Middle frontal gyrus (tissue), 1 donor: ENCODE measurements at regions not wholly inside any gene's neighbourhood (a gene's known extent, or its start where the extent isn't known, plus 50 kb on each side); places are given as distances from the start of the nearest gene placed in this dataset.
A peak's percentile ranks its signal among the peaks of the same experiment; 100 is the strongest.
"Not testable (repeated sequence)": the region's sequence is repeated elsewhere in the genome, so short reads cannot be mapped to it uniquely, and the experiment has no call there.

Experiments used
- DNase-seq: peaks from one replicate; pipeline ENCODE4 v3.0.0-alpha.2; 2015; ENCODE audit warnings: low spot score; ENCODE audit errors: extremely low spot score

DNA sequence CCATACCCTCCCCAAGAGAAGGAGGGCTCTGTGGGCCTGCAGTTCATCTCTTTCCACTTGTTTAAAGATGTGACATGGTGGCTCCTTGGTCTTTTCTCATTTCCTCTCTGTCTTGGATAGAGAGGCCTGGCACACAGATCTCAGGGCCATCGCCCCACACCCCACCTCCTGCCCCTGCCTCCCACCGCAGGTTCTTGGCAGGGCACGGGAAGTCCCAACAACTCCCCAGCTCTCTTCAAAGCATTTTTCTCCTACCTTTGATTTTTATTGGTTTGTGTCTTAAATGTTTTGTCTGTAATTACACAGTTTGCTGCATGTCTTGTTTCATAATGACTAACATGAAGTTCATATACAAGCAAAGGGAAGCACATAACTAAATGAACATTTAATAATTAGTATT lies 178.5 kb upstream of the MSX2 start:
- DNase-seq, result no peak

DNA sequence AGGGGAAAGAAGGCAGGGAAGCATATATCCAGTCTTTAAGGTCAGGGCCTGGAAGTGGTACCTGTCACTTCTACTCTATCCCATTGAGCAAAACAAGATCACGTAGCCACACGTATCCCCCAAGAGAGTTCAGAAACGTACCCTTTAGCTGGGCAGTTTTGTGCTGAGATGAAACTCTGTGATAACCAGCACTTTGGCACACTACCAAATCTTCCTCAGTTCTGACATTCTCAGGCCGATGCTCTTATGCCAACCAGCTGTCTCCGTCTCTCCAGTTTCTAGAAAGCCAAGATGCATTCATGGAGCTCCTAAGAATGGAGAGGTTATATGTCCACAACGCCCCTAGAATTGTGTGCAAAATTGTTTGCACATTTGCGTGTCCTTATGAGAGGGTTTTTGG lies 176.6 kb upstream of the MSX2 start:
- DNase-seq, result no peak

DNA sequence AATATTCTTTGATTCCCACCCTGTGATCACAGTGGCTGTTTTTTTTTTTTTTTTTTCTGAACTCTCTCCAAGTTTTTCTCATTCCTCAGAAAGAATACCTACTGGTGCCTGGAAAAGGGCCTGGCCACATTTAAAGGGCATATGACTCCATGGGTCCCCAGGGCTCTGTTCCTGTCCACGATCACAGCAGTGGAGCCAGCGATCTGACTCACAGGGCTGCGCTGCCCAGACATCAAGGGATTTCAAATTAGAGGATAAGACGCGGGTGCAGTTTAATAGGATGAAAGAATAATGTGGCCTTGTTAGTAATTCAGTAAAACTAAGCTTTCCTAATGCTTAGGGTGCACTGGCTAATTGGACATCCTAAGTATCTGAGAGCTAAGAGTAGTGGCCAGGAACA lies 175.1 kb upstream of the MSX2 start:
- DNase-seq, result no peak

DNA sequence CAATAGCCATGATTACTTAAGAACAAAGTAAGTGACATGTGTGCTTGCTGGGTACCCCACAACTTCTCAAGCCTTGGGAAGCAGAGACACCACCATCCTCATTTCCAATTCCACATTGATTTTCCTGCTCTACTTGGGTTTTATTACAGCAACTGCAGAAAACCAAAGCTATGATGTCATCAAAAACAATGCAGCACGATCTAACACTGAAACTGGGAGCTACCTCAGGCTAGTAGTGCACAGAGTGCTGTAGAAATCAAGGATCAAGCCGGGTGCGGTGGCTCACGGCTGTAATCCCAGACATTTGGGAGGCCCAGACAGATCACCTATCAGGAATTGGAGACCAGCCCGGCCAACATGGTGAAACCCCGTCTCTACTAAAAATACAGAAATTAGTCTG lies 174.4 kb upstream of the MSX2 start:
- no peak for DNase-seq

DNA sequence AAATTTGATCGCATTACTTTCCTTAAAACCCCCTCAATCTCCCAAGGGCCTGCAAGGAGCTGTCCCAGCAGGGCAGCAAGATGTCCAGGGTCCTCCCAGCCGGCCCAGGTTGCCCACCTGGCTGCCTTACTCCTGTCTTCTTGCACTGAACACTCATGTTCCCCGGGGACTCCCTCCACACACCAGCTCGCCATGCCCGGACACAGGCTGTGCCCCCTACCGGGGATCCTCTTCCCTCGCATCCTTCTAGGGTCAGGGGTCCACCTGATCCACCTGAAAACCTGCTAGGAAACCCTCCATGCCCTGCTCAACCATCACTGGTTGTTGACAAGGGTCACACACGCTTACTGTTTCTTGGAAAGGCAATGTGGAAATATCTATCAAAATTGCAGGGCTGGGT lies 172.0 kb upstream of the MSX2 start:
- no peak for DNase-seq

DNA sequence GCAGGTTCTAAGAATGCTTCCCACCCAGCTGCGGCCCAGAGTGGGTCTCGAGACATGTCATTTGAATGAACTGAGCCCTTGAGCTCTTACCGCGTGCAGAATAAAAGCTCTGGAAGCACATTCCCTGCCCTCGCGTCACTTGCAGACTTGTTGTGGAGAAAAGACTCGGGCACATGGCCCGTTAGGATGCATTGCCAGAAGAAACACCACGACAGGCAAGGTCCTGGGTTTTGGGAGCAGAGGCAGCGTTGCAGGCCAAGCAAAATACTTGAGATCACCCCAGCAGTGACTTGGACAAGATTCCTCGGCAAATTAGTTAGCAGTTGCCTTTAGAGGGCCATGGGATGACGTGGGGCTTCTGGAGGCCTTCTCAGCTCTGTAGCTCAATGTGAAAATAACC lies 170.8 kb upstream of the MSX2 start:
- no peak for DNase-seq

DNA sequence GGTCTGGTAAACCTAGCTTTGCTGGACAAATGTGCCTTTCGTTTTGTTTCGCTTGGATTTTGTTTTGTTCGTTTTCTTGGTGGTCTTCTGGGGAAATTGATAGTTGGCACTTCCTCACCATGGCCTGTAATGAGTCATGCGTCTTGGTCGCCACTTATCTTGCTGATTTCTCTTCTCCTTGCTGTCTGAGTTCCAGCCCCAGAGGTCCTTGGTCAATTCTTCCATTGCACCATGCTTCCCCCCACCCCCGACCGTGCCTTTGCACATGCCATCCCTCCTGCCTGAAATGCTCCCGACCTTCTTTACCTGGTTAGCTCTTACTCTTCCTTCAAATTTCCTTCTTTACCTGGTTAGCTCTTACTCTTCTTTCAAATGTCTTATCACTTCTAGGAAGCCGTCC lies 168.7 kb upstream of the MSX2 start:
- DNase-seq, result no peak

DNA sequence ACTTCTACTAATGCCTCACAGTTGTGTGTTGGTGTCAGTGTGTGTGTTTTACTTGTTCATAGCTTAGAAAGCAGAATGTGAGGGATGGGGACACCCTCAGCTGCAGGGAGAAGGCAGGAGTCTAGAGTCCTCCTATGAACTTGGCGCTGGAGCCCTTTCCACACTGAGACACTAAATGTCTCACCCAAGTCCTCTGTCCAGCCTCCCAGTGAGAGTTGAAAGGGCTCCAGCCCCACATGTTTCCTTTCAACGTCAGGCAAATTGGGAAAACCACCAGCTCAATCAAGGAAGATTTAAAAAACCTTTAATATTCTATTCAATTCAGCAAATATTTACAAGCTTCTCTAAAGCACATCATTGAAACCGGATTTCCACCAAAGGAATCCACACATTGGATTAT lies 167.6 kb upstream of the MSX2 start:
- no peak for DNase-seq

DNA sequence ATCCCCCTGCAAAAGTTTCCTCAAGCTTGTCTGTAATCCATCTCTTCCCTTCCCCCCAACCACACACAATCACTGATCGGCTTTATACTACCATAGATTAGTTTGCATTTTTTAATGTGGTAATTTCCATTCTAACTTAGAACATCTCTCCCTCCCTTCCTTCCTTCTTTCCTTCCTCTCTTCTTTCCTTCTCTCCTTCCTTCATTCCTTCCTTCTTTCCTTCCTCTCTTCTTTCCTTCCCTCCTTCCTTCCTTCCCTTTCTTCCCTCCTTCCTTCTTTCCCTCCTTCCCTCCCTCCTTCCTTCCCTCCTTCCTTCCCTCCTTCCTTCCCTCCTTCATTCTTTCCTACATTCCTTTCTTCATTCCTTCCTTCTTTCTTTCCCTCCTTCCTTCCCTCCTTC lies 166.2 kb upstream of the MSX2 start:
- no peak for DNase-seq

DNA sequence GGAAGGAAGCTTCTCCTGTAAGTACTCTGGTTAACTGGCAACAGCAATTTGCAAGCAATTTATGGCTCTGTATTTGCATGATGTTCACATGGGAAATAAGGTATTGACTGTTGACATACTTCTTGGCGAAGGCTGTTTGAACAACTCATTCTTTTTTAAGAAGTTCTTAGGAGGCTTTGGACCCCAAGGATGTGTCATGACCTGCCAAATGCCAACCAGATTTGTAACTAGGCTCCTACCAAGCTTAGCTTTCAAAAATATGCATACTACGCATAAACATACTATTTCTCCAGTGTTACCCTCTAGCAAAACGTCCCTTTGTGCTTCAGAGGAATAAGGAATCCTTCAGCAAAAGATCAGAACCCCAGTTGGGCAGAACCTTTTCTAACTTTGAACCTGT lies 165.2 kb upstream of the MSX2 start:
- no peak for DNase-seq

DNA sequence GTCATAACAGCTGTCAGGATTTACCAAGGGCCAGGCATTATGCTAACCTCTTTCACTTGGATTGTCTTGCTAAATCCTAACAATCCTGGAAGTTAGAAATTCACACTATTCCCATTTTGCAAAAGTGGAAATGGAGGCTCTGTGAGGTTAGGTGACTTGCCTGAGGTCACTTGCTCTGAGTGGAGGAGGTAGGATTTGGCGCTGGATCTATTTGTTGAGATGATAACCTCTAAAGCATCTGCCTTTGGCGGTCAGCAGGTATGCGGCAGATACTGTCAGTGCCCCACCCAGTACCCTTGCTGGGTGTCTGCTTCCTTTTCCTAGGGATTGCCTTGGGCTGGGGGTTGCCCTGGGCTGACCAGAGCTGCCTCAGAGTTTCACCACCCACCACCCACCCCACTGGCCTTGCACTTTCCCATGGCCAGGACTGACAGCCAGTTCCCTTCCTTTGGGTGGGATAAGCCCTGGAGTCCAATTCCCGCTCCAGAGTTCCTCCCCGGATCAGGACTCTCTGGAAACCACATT lies 164.8 kb upstream of the MSX2 start:
- DNase-seq, result no peak

DNA sequence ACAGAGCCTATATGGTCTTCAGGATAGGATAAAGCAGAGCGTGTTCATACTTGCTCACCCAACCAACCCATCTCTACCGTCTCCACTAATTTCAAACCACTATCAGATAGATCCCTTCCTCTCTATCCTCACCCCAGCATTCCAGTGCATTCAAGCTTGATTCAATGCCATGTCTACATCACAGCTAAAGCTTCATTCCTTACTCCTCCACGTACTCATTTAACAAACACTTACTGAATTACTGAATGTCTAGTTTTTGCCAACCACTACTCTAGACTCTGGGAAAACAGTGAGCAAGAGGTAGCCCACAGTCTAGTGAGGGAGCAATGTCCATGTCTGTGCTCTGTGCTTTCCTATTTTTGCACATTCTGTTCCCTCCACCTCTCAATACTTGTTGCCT lies 163.5 kb upstream of the MSX2 start:
- DNase-seq, result no peak

DNA sequence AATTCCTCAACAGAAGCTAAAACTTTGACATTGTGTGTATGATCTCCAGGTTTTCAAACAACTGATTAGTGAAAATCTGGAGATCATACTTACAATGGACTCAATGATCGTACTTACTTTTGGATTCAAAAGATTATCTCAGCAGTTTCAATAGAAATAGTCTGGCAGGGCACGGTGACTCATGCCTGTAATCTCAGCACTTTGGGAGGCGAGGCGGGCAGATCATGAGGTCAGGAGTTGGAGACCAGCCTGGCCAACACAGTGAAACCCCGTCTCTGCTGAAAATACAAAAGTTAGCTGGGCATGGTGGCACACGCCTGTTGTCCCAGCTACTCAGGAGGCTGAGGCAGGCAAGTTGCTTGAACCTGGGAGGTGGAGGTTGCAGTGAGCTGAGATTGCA lies 161.3 kb upstream of the MSX2 start:
- DNase-seq, result not testable (repeated sequence)

DNA sequence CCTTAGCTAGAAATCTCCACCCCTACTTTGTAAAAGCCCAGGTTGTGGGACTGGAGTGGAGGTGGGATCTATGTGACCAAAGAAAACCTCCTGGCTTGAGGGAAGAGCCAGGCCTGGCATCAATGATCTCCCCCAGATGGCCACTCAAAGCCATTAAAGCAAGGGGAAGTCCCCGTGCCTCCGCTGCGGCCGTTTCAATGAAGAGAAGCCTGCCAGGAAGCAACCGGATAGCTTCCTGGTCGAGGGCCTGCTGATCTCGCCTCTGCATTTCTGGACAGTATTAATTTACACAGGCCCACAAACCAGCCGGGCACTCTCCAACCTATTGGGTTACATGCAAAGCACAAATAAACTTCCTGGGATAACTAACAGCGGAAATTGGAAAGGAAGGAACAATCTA lies 160.5 kb upstream of the MSX2 start:
- DNase-seq, result no peak

DNA sequence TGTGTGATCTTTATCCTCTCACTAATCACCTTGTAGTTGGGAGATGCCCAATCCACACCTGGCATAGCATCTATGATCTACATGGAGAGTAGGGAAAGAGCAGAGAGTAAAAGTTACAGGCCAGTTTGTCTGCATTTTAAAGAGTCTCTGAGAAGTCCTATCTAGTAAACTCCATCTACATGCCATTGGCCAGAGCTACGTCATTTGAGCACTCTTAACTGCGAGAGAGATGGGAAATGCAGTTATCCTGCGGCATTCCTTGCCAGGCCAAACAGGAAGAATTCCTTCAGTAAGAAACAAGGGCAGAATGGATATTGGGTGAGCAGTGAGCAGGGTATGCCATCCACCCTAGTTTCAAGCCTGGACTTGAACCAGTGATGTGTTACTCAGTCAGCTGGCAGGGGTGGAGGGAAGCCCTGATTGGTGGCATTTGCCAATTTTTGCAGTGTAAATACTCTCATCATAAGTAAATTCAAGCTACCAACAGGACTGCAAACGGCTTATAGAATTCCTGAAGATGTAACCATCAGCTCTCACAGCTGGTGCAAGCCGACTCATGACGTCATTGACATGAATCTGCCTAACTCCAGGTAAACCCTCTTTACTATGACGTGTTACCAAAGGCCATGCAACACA lies 156.8 kb upstream of the MSX2 start:
- DNase-seq, result no peak

DNA sequence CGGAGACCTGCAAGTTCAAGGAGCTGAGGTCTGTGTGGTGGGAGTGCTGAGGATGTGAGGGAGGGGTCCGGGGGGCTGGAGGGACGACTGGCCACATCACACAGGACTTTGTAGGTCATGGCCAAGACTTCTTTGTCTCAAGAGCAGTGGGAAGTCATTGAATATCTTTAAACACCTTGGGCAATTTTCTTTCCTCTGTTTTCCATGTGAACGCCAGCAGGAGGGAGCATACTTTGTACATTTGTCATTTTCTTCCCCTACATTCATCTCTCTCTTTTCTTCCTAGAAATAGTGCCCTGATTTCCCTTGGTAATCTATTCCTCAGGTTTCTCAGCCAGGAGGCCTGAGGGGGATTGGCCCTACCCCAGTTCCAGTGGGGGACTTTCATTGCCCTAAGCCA lies 153.7 kb upstream of the MSX2 start:
- DNase-seq, result no peak

DNA sequence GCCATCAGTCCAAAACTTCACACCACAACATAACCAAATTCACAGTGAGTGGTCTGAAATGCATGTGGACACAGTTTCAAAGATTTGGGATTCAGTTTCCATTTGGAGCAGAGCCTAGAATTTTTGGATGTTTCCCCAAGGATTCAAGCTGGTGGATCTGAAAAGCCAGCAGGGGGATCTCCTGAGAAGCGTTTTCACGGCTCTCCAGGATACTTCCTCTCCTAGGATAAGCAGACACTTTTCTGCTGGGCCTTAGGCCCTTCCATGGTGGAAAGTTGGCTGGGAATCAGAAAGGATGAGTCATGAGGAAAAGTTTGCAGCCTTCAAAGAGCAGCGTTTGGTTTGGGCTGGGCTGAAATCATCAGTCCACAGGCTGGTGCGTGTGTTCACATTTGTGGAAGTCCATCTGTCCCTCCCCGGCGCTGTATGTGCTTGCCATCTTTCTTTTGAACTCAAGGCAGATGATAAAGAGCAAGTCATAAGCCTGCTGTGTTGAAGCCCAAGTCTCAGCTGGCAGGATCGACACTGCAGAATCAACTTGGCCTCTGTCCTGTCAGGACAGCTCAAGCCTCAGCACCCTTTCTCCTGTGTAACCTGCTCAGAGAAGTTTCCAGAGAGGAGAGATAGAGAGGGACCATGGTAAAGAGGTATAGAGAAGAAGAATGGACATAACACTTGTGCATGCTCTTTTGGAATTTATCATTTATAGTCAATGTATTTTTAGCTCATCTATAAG lies 152.6 kb upstream of the MSX2 start:
- peak; percentile 54 for DNase-seq

DNA sequence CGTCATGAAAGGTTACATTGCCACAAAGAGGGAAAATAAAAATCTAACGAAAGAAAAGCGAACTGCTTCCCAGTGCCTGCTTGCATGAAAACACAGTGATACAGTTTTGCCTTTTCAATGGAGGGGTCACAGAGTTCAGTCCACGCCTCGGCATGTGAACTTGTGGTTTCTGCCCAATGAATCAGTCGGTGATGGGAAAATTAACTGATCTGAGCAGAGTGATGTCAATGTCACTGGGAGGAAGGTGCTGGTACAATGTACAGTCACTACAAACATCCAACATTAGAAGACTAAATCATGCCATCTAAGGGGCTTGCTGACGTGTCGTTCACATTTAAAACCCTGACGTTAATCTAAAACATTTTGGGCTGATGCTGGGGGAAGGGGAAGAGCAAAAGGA lies 151.8 kb upstream of the MSX2 start:
- DNase-seq, result no peak

DNA sequence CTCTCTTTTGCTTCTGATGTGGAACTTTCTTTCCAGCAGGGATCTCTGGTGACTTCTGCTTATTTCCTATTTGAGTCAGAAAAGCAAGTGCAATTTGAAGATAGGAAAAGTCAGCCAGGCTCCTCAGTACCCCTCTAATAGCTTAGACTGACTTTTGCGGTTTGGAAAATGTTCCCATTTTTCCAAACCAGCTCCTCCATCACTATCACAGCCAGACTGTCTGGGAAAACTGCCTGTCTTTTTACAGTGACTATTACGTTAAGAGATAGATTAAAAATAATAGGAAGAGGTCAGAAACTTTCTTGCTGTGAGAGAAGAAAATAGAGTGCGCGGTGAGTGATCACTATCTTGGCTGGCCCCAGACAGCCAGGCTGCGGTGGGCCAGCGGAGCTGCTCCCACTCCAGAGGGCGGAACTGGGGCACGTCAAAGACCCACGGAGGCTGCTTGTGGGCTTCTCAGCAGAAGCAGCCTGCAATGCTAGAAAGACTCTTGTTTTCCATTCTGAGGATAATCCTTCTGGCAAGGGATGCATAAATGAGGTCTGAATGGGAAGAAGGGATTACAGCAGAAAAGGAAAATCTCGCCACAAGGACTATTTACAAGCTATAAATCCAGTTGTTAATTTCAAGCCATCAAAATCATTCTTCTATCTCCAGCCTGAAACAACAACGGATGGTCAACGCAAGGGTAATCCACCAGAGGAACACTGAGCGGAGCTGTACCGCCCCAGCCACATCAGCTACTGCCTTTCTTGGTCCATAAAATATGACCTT lies 151.0 kb upstream of the MSX2 start:
- no peak for DNase-seq

DNA sequence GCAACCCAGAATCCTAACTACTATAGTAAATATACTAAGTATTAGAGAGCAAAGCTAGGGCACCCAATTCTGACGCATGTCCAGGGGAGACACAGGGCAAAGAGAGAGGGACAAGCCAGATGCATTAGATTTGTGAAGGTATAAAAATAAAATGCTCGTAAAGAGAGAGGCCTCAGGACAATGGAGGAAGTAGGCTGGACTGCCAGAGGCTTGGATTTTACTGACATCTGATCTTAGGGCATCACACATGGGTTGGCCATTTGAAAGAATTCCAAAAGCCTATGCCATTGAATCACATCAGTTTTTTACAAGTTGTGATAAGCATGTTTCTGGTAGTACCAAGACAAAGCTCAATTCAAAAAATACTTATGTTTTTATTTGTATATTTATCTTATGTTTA lies 149.3 kb upstream of the MSX2 start:
- DNase-seq, result no peak

DNA sequence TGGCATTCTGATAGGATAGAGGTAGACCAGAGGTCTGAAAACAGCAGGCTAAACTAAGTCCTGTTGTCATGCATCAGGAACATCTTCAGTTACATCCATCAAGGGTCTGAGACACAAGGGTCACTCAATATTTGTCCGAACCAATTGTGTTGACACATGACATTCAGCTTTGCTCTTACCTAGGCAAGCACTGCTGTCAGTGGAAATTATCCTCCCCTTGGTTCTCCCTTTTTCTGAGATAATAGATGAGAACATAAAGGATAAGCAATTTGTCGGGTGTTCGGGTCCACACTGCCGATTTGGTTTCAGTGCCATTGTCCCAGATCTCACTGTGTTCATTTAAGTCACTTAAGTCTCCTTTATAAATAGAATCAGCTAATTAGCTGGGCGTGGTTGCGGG lies 148.3 kb upstream of the MSX2 start:
- DNase-seq, result no peak

DNA sequence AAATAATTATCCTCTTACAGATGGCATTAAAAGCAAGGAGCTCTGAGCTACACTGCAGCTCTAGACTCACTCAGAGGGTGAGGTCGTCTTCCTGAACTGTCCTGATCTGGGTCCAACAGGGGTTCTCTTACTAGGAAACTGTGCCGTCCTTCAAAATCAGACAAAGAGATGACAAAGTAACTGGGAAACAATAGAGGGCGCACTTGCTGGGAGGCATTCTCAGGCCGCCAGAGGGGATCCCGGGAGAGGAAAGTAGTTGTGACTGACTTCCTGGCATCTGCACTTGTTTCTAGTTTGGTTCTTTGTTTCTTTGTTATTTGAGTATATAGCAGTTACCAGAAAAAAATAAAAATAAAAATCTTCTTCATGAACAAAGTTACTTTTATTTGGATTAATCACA lies 142.9 kb upstream of the MSX2 start:
- no peak for DNase-seq

DNA sequence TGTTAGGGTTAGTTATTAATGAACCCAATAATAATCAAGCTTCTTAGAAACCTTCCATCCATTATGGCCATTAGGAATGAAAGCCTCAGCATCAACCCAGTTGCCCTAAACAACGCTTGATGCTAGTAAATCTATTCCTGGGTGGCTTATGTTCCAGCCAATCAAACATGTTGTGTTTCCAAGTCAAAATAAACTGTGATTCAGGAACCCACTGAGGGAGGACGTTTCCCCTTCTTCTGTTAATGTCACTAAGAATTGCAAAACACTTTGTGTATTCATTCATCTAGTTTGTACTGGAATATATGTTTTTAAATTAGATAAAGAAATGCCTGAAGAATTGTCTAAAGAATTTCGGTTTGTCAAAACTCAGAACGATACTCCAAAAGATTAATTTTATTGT lies 142.5 kb upstream of the MSX2 start:
- DNase-seq, result no peak
